ENCODE measurements at regions not wholly inside any gene's neighbourhood (a gene's known extent, or its start where the extent isn't known, plus 50 kb on each side); places are given as distances from the start of the nearest gene placed in this dataset.

- TF ChIP-seq, protein P1, sequence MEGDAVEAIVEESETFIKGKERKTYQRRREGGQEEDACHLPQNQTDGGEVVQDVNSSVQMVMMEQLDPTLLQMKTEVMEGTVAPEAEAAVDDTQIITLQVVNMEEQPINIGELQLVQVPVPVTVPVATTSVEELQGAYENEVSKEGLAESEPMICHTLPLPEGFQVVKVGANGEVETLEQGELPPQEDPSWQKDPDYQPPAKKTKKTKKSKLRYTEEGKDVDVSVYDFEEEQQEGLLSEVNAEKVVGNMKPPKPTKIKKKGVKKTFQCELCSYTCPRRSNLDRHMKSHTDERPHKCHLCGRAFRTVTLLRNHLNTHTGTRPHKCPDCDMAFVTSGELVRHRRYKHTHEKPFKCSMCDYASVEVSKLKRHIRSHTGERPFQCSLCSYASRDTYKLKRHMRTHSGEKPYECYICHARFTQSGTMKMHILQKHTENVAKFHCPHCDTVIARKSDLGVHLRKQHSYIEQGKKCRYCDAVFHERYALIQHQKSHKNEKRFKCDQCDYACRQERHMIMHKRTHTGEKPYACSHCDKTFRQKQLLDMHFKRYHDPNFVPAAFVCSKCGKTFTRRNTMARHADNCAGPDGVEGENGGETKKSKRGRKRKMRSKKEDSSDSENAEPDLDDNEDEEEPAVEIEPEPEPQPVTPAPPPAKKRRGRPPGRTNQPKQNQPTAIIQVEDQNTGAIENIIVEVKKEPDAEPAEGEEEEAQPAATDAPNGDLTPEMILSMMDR (IDR thresholded peaks at IDR 0.05; ENCODE audit: control extremely low read depth in 1 of 3, insufficient read depth in 1 of 3, low read depth in 1 of 3, low read length in 3 of 3) = no peak
- TF ChIP-seq CHD2 (IDR thresholded peaks at IDR 0.05; ENCODE audit: low read length) (no peak), EZH2 (IDR thresholded peaks at IDR 0.05; ENCODE audit: low read depth, low read length, severe bottlenecking) (no peak), PHF8 (conservative IDR thresholded peaks at IDR 0.05; ENCODE audit: low read depth, low read length) (no peak), CEBPB (IDR thresholded peaks at IDR 0.05; ENCODE audit: low read depth, low read length) (no peak), POLR2AphosphoS5 (IDR thresholded peaks at IDR 0.05; ENCODE audit: low read depth, low read length) (no peak)
Measured at GRCh38 chr4:14887842-14888433, 114.3 kb upstream of the CPEB2 start.

Measured in H1 (cell line).